CD4-positive, CD25-positive, alpha-beta regulatory T cell (primary cell): ENCODE measurements at regions not wholly inside any gene's neighbourhood (a gene's known extent, or its start where the extent isn't known, plus 50 kb on each side); places are given as distances from the start of the nearest gene placed in this dataset.

Source experiments
- ATAC-seq, 2 donors: fragments of 150-1000 bp; cut with Tn5 transposase; one replicate each; pipeline ENCODE4 v1.10.0; 2021; ENCODE audit warnings: low read depth in 2 of 2, moderate number of reproducible peaks in 2 of 2, moderate library complexity in 1 of 2
- DNase-seq, 3 donors: peaks; one replicate each; pipeline versions ENCODE4 v3.0.0 to v3.0.0-alpha.2; 2012 to 2022; ENCODE audit warnings: mixed read lengths in 1 of 3
- H3K27ac ChIP-seq: one replicate; pipeline ENCODE4 v1.7.0; 2013; ENCODE audit warnings: mild to moderate bottlenecking, low read length; ENCODE audit not compliant: insufficient read depth, poor library complexity, severe bottlenecking
- H3K27me3 ChIP-seq: one replicate; pipeline ENCODE4 v1.7.0; 2013; ENCODE audit warnings: low read length; ENCODE audit not compliant: control insufficient read depth, insufficient read depth
- H3K36me3 ChIP-seq: one replicate; pipeline ENCODE4 v1.7.0; 2013; ENCODE audit warnings: mild to moderate bottlenecking, low read length, moderate library complexity; ENCODE audit not compliant: control insufficient read depth, insufficient read depth
- H3K4me1 ChIP-seq: 2 replicates; pipeline ENCODE4 v1.7.0; 2013; ENCODE audit warnings: mild to moderate bottlenecking, low read length; ENCODE audit not compliant: insufficient read depth, control insufficient read depth, poor library complexity, severe bottlenecking
- H3K4me3 ChIP-seq: one replicate; pipeline ENCODE4 v1.7.0; 2013; ENCODE audit warnings: low read depth, mild to moderate bottlenecking, low read length, moderate library complexity
- H3K9me3 ChIP-seq, 2 experiments: 1 replicate in 1 of 2; 2 replicates in 1 of 2; pipeline ENCODE4 v1.7.0; 2013; ENCODE audit warnings: low read length in 2 of 2, mild to moderate bottlenecking in 1 of 2, moderate library complexity in 1 of 2; ENCODE audit not compliant: control insufficient read depth in 2 of 2
- H3K27ac Mint-ChIP-seq, 3 donors: one replicate each; pipeline ENCODE4 v1.8.0; 2020 to 2022; ENCODE audit warnings: mild to moderate bottlenecking in 3 of 3, mixed read lengths in 3 of 3, moderate library complexity in 2 of 3
- H3K27me3 Mint-ChIP-seq: one replicate; pipeline ENCODE4 v1.8.0; 2022; ENCODE audit warnings: mild to moderate bottlenecking, mixed read lengths
- H3K36me3 Mint-ChIP-seq: one replicate; pipeline ENCODE4 v1.8.0; 2020; ENCODE audit warnings: mixed read lengths
- H3K4me1 Mint-ChIP-seq, 4 donors: one replicate each; pipeline ENCODE4 v1.8.0; 2020 to 2022; ENCODE audit warnings: mixed read lengths in 4 of 4, mild to moderate bottlenecking in 1 of 4
- H3K4me3 Mint-ChIP-seq, 4 donors: one replicate each; pipeline ENCODE4 v1.8.0; 2020 to 2022; ENCODE audit warnings: mild to moderate bottlenecking in 4 of 4, mixed read lengths in 4 of 4, moderate library complexity in 3 of 4
- H3K9me3 Mint-ChIP-seq, 7 donors: one replicate each; pipeline ENCODE4 v1.8.0; 2020 to 2022; ENCODE audit warnings: mixed read lengths in 7 of 7, mild to moderate bottlenecking in 3 of 7, moderate library complexity in 2 of 7

DNA sequence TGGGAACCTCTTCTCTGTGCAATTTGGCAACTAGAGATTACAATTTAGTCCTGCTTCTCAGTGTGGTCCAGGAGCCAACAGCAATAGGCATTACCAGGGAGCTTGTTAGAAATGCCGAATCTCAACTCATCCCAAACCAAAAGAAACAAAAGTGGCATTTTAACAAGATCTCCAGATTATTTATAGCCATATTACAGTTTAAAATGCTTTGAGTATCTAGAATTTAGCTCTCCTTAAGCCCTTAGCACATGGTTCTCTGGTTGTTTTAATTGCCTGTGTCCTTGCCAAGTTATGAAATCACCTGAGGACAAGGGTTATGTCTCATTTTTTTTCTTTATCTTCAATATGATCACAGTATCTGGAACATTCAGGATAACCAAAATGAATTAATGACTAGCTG is 51.6 kb upstream of the TAS2R1 start:
- Mint-ChIP-seq H3K4me1 (peaks cover 0 to 6% (median 0%) of the 10 kb centered on the region in 4 donors), H3K27ac (peak overlapping the region in 1 of 3 donors; percentile 29), H3K36me3 (no peaks in the 10 kb centered on the region), H3K9me3 (peaks cover 0 to 12% (median 2%) of the 10 kb centered on the region in 7 donors), H3K4me3 (no peak overlapping the region), H3K27me3 (no peaks in the 10 kb centered on the region)
- DNase-seq: no peak
- H3K4me1 ChIP-seq: no peaks in the 10 kb centered on the region
- no peak for ATAC-seq
- H3K27me3 ChIP-seq: no peaks in the 10 kb centered on the region
- H3K4me3 ChIP-seq: no peak overlapping the region
- H3K36me3 ChIP-seq: no peaks in the 10 kb centered on the region
- no peak overlapping the region for H3K27ac ChIP-seq
- no peaks in the 10 kb centered on the region for H3K9me3 ChIP-seq
